ENCODE measurements at regions not wholly inside any gene's neighbourhood (a gene's known extent, or its start where the extent isn't known, plus 50 kb on each side); places are given as distances from the start of the nearest gene placed in this dataset.

DNA sequence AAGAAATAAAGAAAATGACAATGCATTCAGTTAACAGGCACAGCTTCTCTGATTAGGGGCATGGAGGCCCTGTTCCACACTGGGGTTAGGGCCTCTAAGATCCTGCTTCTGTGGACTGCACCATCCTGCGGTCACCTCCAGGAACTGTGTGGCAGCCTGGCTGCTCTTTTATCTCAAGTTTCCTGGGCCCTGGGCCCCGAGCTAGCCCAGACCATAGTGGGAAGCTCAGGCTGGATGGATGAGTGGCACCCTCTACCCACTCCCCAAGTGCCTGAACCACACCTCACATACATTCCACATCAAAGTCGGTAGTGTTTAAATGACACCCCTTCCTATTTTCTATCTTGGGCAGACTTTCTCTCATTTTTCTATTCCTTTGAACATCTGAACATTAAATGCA lies 461.5 kb upstream of the MKI67 start (continued):
- TF ChIP-seq, protein P1, sequence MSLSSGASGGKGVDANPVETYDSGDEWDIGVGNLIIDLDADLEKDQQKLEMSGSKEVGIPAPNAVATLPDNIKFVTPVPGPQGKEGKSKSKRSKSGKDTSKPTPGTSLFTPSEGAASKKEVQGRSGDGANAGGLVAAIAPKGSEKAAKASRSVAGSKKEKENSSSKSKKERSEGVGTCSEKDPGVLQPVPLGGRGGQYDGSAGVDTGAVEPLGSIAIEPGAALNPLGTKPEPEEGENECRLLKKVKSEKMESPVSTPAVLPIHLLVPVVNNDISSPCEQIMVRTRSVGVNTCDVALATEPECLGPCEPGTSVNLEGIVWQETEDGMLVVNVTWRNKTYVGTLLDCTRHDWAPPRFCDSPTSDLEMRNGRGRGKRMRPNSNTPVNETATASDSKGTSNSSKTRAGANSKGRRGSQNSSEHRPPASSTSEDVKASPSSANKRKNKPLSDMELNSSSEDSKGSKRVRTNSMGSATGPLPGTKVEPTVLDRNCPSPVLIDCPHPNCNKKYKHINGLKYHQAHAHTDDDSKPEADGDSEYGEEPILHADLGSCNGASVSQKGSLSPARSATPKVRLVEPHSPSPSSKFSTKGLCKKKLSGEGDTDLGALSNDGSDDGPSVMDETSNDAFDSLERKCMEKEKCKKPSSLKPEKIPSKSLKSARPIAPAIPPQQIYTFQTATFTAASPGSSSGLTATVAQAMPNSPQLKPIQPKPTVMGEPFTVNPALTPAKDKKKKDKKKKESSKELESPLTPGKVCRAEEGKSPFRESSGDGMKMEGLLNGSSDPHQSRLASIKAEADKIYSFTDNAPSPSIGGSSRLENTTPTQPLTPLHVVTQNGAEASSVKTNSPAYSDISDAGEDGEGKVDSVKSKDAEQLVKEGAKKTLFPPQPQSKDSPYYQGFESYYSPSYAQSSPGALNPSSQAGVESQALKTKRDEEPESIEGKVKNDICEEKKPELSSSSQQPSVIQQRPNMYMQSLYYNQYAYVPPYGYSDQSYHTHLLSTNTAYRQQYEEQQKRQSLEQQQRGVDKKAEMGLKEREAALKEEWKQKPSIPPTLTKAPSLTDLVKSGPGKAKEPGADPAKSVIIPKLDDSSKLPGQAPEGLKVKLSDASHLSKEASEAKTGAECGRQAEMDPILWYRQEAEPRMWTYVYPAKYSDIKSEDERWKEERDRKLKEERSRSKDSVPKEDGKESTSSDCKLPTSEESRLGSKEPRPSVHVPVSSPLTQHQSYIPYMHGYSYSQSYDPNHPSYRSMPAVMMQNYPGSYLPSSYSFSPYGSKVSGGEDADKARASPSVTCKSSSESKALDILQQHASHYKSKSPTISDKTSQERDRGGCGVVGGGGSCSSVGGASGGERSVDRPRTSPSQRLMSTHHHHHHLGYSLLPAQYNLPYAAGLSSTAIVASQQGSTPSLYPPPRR (CRISPR knock-in tag; IDR thresholded peaks at IDR 0.05; ENCODE audit: borderline replicate concordance): no peak
- TF ChIP-seq ZNF678 (CRISPR knock-in tag; IDR thresholded peaks at IDR 0.05): no peak
- TF ChIP-seq ZNF446 (CRISPR knock-in tag; IDR thresholded peaks at IDR 0.05): no peak
- no peak for TF ChIP-seq SRF (IDR thresholded peaks at IDR 0.05; ENCODE audit: low read depth, low read length)

DNA sequence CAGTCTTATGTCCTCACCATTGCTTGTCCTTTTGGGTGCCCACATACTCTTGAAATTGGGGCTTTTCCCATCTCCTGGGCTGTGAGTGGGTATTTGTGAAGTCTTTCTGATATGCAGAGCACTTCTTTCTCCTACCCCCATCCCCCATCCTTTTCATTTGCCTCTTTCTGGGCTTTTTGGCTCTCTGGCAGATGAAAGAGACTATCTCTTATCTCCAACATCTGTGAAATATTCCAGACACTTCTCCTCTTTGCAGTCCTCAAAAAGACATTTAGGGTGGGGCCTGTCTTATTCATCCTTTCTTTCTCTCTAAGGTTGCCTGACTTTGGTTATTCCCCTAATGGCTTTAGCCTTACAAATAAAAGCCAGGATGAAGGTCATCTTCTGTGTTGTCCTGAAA lies 462.2 kb upstream of the MKI67 start:
- in situ Hi-C loops (cut with HindIII; ENCODE audit: extremely low pct_ligation_motif_present, low pct_unique_long_range_greater_than_20kb): no loop called here
- H4K20me1 ChIP-seq (ENCODE audit: insufficient read depth, low read length): no peaks in the 10 kb centered on the region

More for the DNA sequence above, 462.2 kb upstream of the MKI67 start:
- Histone ChIP-seq H3K36me3 (replicated peaks in 1 of 2; ENCODE audit: control insufficient read depth in 1 of 2, insufficient read depth in 2 of 2, low read length in 2 of 2) (no peaks in the 10 kb centered on the region), H3K27ac (ENCODE audit: extremely low read length, insufficient read depth, low read length) (no peak overlapping the region), H2AFZ (ENCODE audit: low read length) (no peak overlapping the region), H3K4me1 (ENCODE audit: insufficient read depth, low read length) (no peaks in the 10 kb centered on the region), H3K9me3 (ENCODE audit: low read length) (no peaks in the 10 kb centered on the region), H3K4me3 (replicated peaks in 1 of 3; ENCODE audit: insufficient read depth in 1 of 3, low read depth in 2 of 3, low read length in 3 of 3) (no peak overlapping the region), H3K4me2 (ENCODE audit: low read depth, low read length) (no peak overlapping the region), H3K79me2 (ENCODE audit: insufficient read depth, low read length) (no peaks in the 10 kb centered on the region), H3K27me3 (ENCODE audit: control insufficient read depth in 1 of 2, insufficient read depth in 2 of 2, low read length in 2 of 2) (no peaks in the 10 kb centered on the region), H3K9ac (ENCODE audit: insufficient read depth, low read depth, low read length) (no peak overlapping the region)
- CTCF ChIA-PET (ENCODE audit: low intra/inter-chr PET ratio, low total read pairs): no interaction called here
- no peak for DNase-seq (ENCODE audit: low spot score)
- no peak for TF ChIP-seq SNAPC2 (CRISPR knock-in tag; IDR thresholded peaks at IDR 0.05)
- no peak for TF ChIP-seq ELF1 (CRISPR knock-in tag; IDR thresholded peaks at IDR 0.05)
- TF ChIP-seq WIZ (CRISPR knock-in tag; IDR thresholded peaks at IDR 0.05): no peak
- TF ChIP-seq ZMYM3 (CRISPR knock-in tag; IDR thresholded peaks at IDR 0.05): no peak
- no peak for TF ChIP-seq ZNF672 (CRISPR knock-in tag; IDR thresholded peaks at IDR 0.05)
- ATAC-seq: no peak
- FAIRE-seq: no peak
- POLR2A ChIA-PET: no interaction called here
- BruUV-seq (replicated peaks): no TSS peak
- intact Hi-C loops (cut with micrococcal nuclease; ENCODE audit: unreplicated experiment): no loop called here

Data from HepG2 (cell line).